IMR-90 (cell line): ENCODE measurements at regions not wholly inside any gene's neighbourhood (a gene's known extent, or its start where the extent isn't known, plus 50 kb on each side); places are given as distances from the start of the nearest gene placed in this dataset.

Source experiments
- ATAC-seq: fragments of 200-7000 bp; cut with Tn5 transposase; 2 replicates; pipeline ENCODE4 v1.9.1; 2020; ENCODE audit warnings: low read depth, mild to moderate bottlenecking, moderate library complexity
- BruUV-seq: library from RNA; stranded (reverse); fragments of 400-500 nt; replicated peaks from 2 replicates; lab custom pipeline; 2021; lab: Mats Ljungman, UMichigan
- CTCF ChIA-PET: fragments of 300-600 bp; formaldehyde crosslinking; extraction: SDS; loops from one replicate; lab custom pipeline; 2021; ENCODE audit warnings: antibody characterized with exemption; lab: Yijun Ruan, JAX
- POLR2A ChIA-PET: fragments of 300-600 bp; sonication (Branson Sonifier 250); formaldehyde crosslinking; loops from one replicate; lab custom pipeline; 2022; ENCODE audit warnings: antibody characterized with exemption; ENCODE audit not compliant: unreplicated experiment; lab: Charles Lee
- DNase-seq: peaks from one replicate; pipeline ENCODE4 v3.0.0; 2013
- H2AFZ ChIP-seq: replicated peaks from 2 replicates; pipeline ENCODE3; 2013; ENCODE audit warnings: low read length, mild to moderate bottlenecking; ENCODE audit not compliant: poor library complexity
- H2AK5ac ChIP-seq: 2 replicates; pipeline ENCODE4 v1.6.1; 2013; ENCODE audit warnings: low read depth, low read length, inconsistent platforms
- H2AK9ac ChIP-seq: replicated peaks from 2 replicates; pipeline ENCODE3; 2013; ENCODE audit warnings: mild to moderate bottlenecking, low read depth, low read length, moderate library complexity; ENCODE audit not compliant: poor library complexity
- H2BK120ac ChIP-seq: 2 replicates; pipeline ENCODE4 v1.6.1; 2013; ENCODE audit warnings: low read depth, low read length, inconsistent platforms
- H2BK15ac ChIP-seq: 3 replicates; pipeline ENCODE4 v1.6.1; 2013; ENCODE audit warnings: low read depth, low read length, inconsistent platforms
- H2BK20ac ChIP-seq: 2 replicates; pipeline ENCODE4 v1.6.1; 2013; ENCODE audit warnings: low read depth, mild to moderate bottlenecking, inconsistent platforms, low read length, moderate library complexity
- H2BK5ac ChIP-seq: 2 replicates; pipeline ENCODE4 v1.6.1; 2013; ENCODE audit warnings: mild to moderate bottlenecking, low read depth, low read length, inconsistent platforms; ENCODE audit not compliant: poor library complexity, severe bottlenecking
- H3K14ac ChIP-seq: replicated peaks from 2 replicates; pipeline ENCODE4 v1.6.1; 2013; ENCODE audit warnings: low read depth, low read length, inconsistent platforms
- H3K18ac ChIP-seq: 2 replicates; pipeline ENCODE4 v1.6.1; 2013; ENCODE audit warnings: low read depth, low read length, control low read depth
- H3K23ac ChIP-seq: 2 replicates; pipeline ENCODE4 v1.6.1; 2013; ENCODE audit warnings: low read depth, low read length, inconsistent platforms
- H3K27ac ChIP-seq: 2 replicates; pipeline ENCODE4 v1.5.1; 2013; ENCODE audit warnings: mild to moderate bottlenecking, control low read depth, low read length; ENCODE audit not compliant: insufficient read depth
- H3K27me3 ChIP-seq: 2 replicates; pipeline ENCODE4 v1.6.1; 2013; ENCODE audit warnings: low read length; ENCODE audit not compliant: control insufficient read depth, insufficient read depth
- H3K36me3 ChIP-seq: 2 replicates; pipeline ENCODE4 v1.6.1; 2013; ENCODE audit warnings: low read length, mixed read lengths; ENCODE audit not compliant: control insufficient read depth, insufficient read depth
- H3K4ac ChIP-seq: 2 replicates; pipeline ENCODE4 v1.6.1; 2013; ENCODE audit warnings: low read depth, low read length, inconsistent platforms
- H3K4me1 ChIP-seq: 2 replicates; pipeline ENCODE4 v1.6.1; 2013; ENCODE audit warnings: low read length, mixed read lengths; ENCODE audit not compliant: control insufficient read depth, insufficient read depth
- H3K4me2 ChIP-seq: 2 replicates; pipeline ENCODE4 v1.6.1; 2013; ENCODE audit warnings: low read depth, mild to moderate bottlenecking, control low read depth, low read length, moderate library complexity
- H3K4me3 ChIP-seq: 2 replicates; pipeline ENCODE4 v1.5.1; 2013; ENCODE audit warnings: low read depth, mild to moderate bottlenecking, control low read depth, low read length, moderate library complexity; ENCODE audit not compliant: insufficient read depth
- H3K56ac ChIP-seq: 2 replicates; pipeline ENCODE4 v1.6.1; 2013; ENCODE audit warnings: low read length, inconsistent platforms; ENCODE audit not compliant: insufficient read depth; ENCODE audit errors: extremely low read depth
- H3K79me1 ChIP-seq, 2 experiments: 2 replicates each; pipeline ENCODE4 v1.6.1; 2013; ENCODE audit warnings: low read length in 2 of 2, inconsistent platforms in 1 of 2, low read depth in 1 of 2
- H3K9ac ChIP-seq: 2 replicates; pipeline ENCODE4 v1.6.1; 2013; ENCODE audit warnings: low read depth, low read length, control low read depth
- H3K9me1 ChIP-seq: 2 replicates; pipeline ENCODE4 v1.6.1; 2013; ENCODE audit warnings: low read length, inconsistent platforms; ENCODE audit not compliant: insufficient read depth
- H3K9me3 ChIP-seq: 2 replicates; pipeline ENCODE4 v1.6.1; 2013; ENCODE audit warnings: low read length; ENCODE audit not compliant: control insufficient read depth, insufficient read depth
- H4K20me1 ChIP-seq: 2 replicates; pipeline ENCODE4 v1.6.1; 2013; ENCODE audit warnings: low read length, inconsistent platforms; ENCODE audit not compliant: insufficient read depth
- H4K5ac ChIP-seq: 2 replicates; pipeline ENCODE4 v1.6.1; 2013; ENCODE audit warnings: mild to moderate bottlenecking, low read depth, low read length, control low read depth
- H4K8ac ChIP-seq, 2 experiments: 2 replicates each; pipeline ENCODE4 v1.6.1; 2013; ENCODE audit warnings: low read depth in 2 of 2, low read length in 2 of 2, control low read depth in 1 of 2, inconsistent platforms in 1 of 2
- H4K91ac ChIP-seq: 2 replicates; pipeline ENCODE4 v1.6.1; 2013; ENCODE audit warnings: low read depth, low read length, inconsistent platforms; ENCODE audit not compliant: insufficient read depth
- BHLHE40 ChIP-seq: fragments of 150-350 bp; IDR thresholded peaks from 2 replicates; pipeline ENCODE4 v1.6.1; 2016; ENCODE audit warnings: mild to moderate bottlenecking, low read depth, low read length
- FOS ChIP-seq: fragments of 150-350 bp; IDR thresholded peaks from 2 replicates; pipeline ENCODE4 v1.6.1; 2016; ENCODE audit warnings: low read depth, low read length
- WGBS, 2 experiments: methylation state at CpG; one replicate each; pipeline versions ENCODE4 v1.1.5 to v1.1.7; 2013; ENCODE audit warnings: missing lambda C conversion rate in 2 of 2; ENCODE audit not compliant: insufficient read length in 1 of 2; ENCODE audit errors: extremely low coverage in 2 of 2; 5-methylcytosine and 5-hydroxymethylcytosine counted together
- dilution Hi-C: fragments of 300-500 bp; cut with HindIII; formaldehyde crosslinking; loops from one replicate; pipeline ENCODE4 v1.14.3; 2018; ENCODE audit warnings: low sequenced_read_pairs; ENCODE audit not compliant: unreplicated experiment
- in situ Hi-C: fragments of 300-500 bp; cut with MboI; formaldehyde crosslinking; loops from 3 replicates; pipeline ENCODE4 v1.14.3; 2019; ENCODE audit warnings: low sequenced_read_pairs, inconsistent platforms, mixed read lengths
- intact Hi-C: fragments of 100-400 bp; cut with micrococcal nuclease; formaldehyde crosslinking; loops from 2 replicates; pipeline ENCODE4 v1.10.0; 2022
- TF ChIP-seq, protein P1 (sequence below): fragments of 150-350 bp; IDR thresholded peaks from 2 replicates; pipeline ENCODE4 v1.6.1; 2016; ENCODE audit warnings: low read depth, mild to moderate bottlenecking, low read length, moderate library complexity, borderline replicate concordance

GRCh38 chr6:150698391-150698790 is 98.7 kb downstream of the PLEKHG1 start:
- H3K56ac ChIP-seq = no peak overlapping the region
- no peak overlapping the region for H2AK9ac ChIP-seq
- H3K14ac ChIP-seq = no peak overlapping the region
- intact Hi-C loops (no loop called here), in situ Hi-C loops (no loop called here), dilution Hi-C loops (no loop called here)
- H3K23ac ChIP-seq = no peak overlapping the region
- no peak overlapping the region for H2BK20ac ChIP-seq
- ATAC-seq (no peak), DNase-seq (no peak)
- H4K5ac ChIP-seq = no peak overlapping the region
- CTCF ChIA-PET = no interaction called here
- no peaks in the 10 kb centered on the region for H3K4me1 ChIP-seq
- no peak overlapping the region for H3K4ac ChIP-seq
- no TSS peak for BruUV-seq
- H3K9me3 ChIP-seq = no peaks in the 10 kb centered on the region
- H4K20me1 ChIP-seq = no peaks in the 10 kb centered on the region
- H4K8ac ChIP-seq = no peak overlapping the region
- H3K36me3 ChIP-seq = no peaks in the 10 kb centered on the region
- H3K4me2 ChIP-seq = no peak overlapping the region
- H2BK15ac ChIP-seq = no peak overlapping the region
- no peak overlapping the region for H2AK5ac ChIP-seq
- H3K27me3 ChIP-seq = no peaks in the 10 kb centered on the region
- no peak overlapping the region for H4K91ac ChIP-seq
- no peaks in the 10 kb centered on the region for H3K79me1 ChIP-seq
- POLR2A ChIA-PET = no interaction called here
- no peak overlapping the region for H3K4me3 ChIP-seq
- TF ChIP-seq BHLHE40 (no peak), FOS (no peak)
- TF ChIP-seq, protein P1, sequence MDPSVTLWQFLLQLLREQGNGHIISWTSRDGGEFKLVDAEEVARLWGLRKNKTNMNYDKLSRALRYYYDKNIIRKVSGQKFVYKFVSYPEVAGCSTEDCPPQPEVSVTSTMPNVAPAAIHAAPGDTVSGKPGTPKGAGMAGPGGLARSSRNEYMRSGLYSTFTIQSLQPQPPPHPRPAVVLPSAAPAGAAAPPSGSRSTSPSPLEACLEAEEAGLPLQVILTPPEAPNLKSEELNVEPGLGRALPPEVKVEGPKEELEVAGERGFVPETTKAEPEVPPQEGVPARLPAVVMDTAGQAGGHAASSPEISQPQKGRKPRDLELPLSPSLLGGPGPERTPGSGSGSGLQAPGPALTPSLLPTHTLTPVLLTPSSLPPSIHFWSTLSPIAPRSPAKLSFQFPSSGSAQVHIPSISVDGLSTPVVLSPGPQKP = no peak
- no peak overlapping the region for H2BK5ac ChIP-seq
- no peaks in the 10 kb centered on the region; the same call in 1 of the 2 replicates for H3K9me1 ChIP-seq
- no peak overlapping the region for H2AFZ ChIP-seq
- H3K27ac ChIP-seq = no peak overlapping the region
- WGBS, 2 experiments = no CpG with 5 or more reads among the region's 6 CpGs
- H3K9ac ChIP-seq = no peak overlapping the region
- H2BK120ac ChIP-seq = no peak overlapping the region
- H3K18ac ChIP-seq = no peak overlapping the region
